K562 (cell line): ENCODE measurements at regions not wholly inside any gene's neighbourhood (a gene's known extent, or its start where the extent isn't known, plus 50 kb on each side); places are given as distances from the start of the nearest gene placed in this dataset.

Source experiments
- ATAC-seq: fragments of 200-7000 bp; cut with Tn5 transposase; 3 replicates; pipeline ENCODE4 v1.9.1; 2020; ENCODE audit warnings: moderate library complexity
- BruUV-seq: library from RNA; stranded (reverse); fragments of 400-500 nt; replicated peaks from 2 replicates; lab custom pipeline; 2021; lab: Mats Ljungman, UMichigan
- CTCF ChIA-PET: fragments of 300-600 bp; formaldehyde crosslinking; extraction: SDS; loops from one replicate; lab custom pipeline; 2021; ENCODE audit warnings: low intra/inter-chr PET ratio; lab: Yijun Ruan, JAX
- POLR2A ChIA-PET: fragments of 300-600, 350-650 bp; sonication (Branson Sonifier 250); formaldehyde crosslinking; extraction: SDS; loops from one replicate; lab custom pipeline; 2021; ENCODE audit warnings: antibody characterized with exemption, inconsistent platforms; lab: Yijun Ruan, JAX
- DNase-seq, 4 experiments: peaks; one replicate each; pipeline versions ENCODE4 v3.0.0 to v3.0.0-alpha.2; 2011 to 2018; ENCODE audit warnings: low spot score in 3 of 4, mixed read lengths in 3 of 4; ENCODE audit errors: extremely low read depth in 1 of 4
- FAIRE-seq: peaks from 2 replicates; lab custom pipeline; 2011; peaks lifted over from hg19 to GRCh38; lab: Jason Lieb, UNC
- H2AFZ ChIP-seq: 2 replicates; pipeline ENCODE4 v1.6.0; 2011; ENCODE audit warnings: low read depth, low read length, control low read depth, inconsistent platforms
- H3K27ac ChIP-seq: fragments of 200-600 bp; 3 replicates; pipeline ENCODE4 v1.8.0; 2011; ENCODE audit warnings: low read depth, mild to moderate bottlenecking, control low read depth, inconsistent platforms, low read length, moderate library complexity, mixed read lengths; ENCODE audit errors: extremely low read depth
- H3K27me3 ChIP-seq, 2 experiments: fragments of 300-600 bp in 1 of 2; 2 replicates in 1 of 2; 3 replicates in 1 of 2; pipeline versions ENCODE4 v1.6.0 to v1.8.0; 2011; ENCODE audit warnings: inconsistent platforms in 2 of 2, low read length in 2 of 2, mild to moderate bottlenecking in 1 of 2, mixed read lengths in 1 of 2, moderate library complexity in 1 of 2; ENCODE audit not compliant: control insufficient read depth in 2 of 2, insufficient read depth in 2 of 2
- H3K36me3 ChIP-seq: fragments of 300-600 bp; 3 replicates; pipeline ENCODE4 v1.8.0; 2011; ENCODE audit warnings: mild to moderate bottlenecking, low read length, inconsistent platforms; ENCODE audit not compliant: control insufficient read depth, insufficient read depth
- H3K4me1 ChIP-seq, 2 experiments: fragments of 200-600 bp in 1 of 2; replicated peaks in 1 of 2; 2 replicates in 1 of 2; 3 replicates in 1 of 2; pipeline versions ENCODE4 v1.5.1 to v1.8.0; 2011; ENCODE audit warnings: inconsistent platforms in 2 of 2, low read length in 2 of 2, mild to moderate bottlenecking in 1 of 2, mixed read lengths in 1 of 2, moderate library complexity in 1 of 2; ENCODE audit not compliant: control insufficient read depth in 2 of 2, insufficient read depth in 2 of 2
- H3K4me2 ChIP-seq: 2 replicates; pipeline ENCODE4 v1.6.1; 2011; ENCODE audit warnings: low read length, control low read depth, inconsistent platforms, mixed read lengths; ENCODE audit not compliant: insufficient read depth
- H3K4me3 ChIP-seq: fragments of 200-600 bp; sonication (generic), shearing (Covaris generic); 2 replicates; pipeline ENCODE4 v1.5.1; 2016; ENCODE audit warnings: control low read depth, inconsistent platforms
- H3K79me2 ChIP-seq: fragments of 200-600 bp; 3 replicates; pipeline ENCODE4 v1.8.0; 2011; ENCODE audit warnings: low read length, inconsistent platforms; ENCODE audit not compliant: control insufficient read depth, insufficient read depth
- H3K9ac ChIP-seq, 2 experiments: 2 replicates each; pipeline versions ENCODE4 v1.6.0 to v1.6.1; 2011; ENCODE audit warnings: low read depth in 2 of 2, low read length in 2 of 2, control low read depth in 1 of 2, inconsistent platforms in 1 of 2, mild to moderate bottlenecking in 1 of 2, mixed read lengths in 1 of 2; ENCODE audit not compliant: insufficient read depth in 1 of 2
- H3K9me1 ChIP-seq: one replicate; pipeline ENCODE4 v1.6.0; 2011; ENCODE audit warnings: inconsistent platforms, mild to moderate bottlenecking, low read length, moderate library complexity; ENCODE audit not compliant: control insufficient read depth, insufficient read depth
- H3K9me3 ChIP-seq: replicated peaks from 2 replicates; pipeline ENCODE4 v1.5.1; 2011; ENCODE audit warnings: low read depth, low read length, inconsistent platforms; ENCODE audit not compliant: control insufficient read depth, insufficient read depth
- H4K20me1 ChIP-seq: replicated peaks from 2 replicates; pipeline ENCODE4 v1.6.1; 2011; ENCODE audit warnings: low read length, inconsistent platforms, mixed read lengths; ENCODE audit not compliant: control insufficient read depth, insufficient read depth
- ATF7 ChIP-seq: fragments of 450-650 bp; IDR thresholded peaks from 2 replicates; pipeline ENCODE4 v1.7.1; 2014; ENCODE audit warnings: mild to moderate bottlenecking, moderate library complexity
- BRF1 ChIP-seq: IDR thresholded peaks from 3 replicates; pipeline ENCODE4 v1.6.1; 2011; ENCODE audit warnings: borderline replicate concordance, mild to moderate bottlenecking; ENCODE audit not compliant: insufficient read length; ENCODE audit errors: extremely low read depth
- CBFA2T3 ChIP-seq: fragments of 450-650 bp; IDR thresholded peaks from 2 replicates; pipeline ENCODE4 v1.6.1; 2017
- FOS ChIP-seq: IDR thresholded peaks from 3 replicates; pipeline ENCODE4 v1.6.1; 2011; ENCODE audit not compliant: insufficient read length; ENCODE audit errors: extremely low read depth
- GTF2E2 ChIP-seq: fragments of 200-800 bp; sonication (Bioruptor generic); IDR thresholded peaks from 2 replicates; pipeline ENCODE4 v1.6.1; 2016; ENCODE audit warnings: missing genetic modification characterization, missing compliant biosample characterization
- HNRNPUL1 ChIP-seq: fragments of 200-400 bp; formaldehyde crosslinking; IDR thresholded peaks from 2 replicates; pipeline ENCODE4 v1.6.1; 2017; ENCODE audit warnings: low read length
- MTF1 ChIP-seq: fragments of 250-450 bp; sonication (Bioruptor Pico); IDR thresholded peaks from 2 replicates; pipeline ENCODE4 v1.9.0; 2021; ENCODE audit warnings: moderate library complexity, mild to moderate bottlenecking, inconsistent platforms, borderline replicate concordance
- TEAD1 ChIP-seq, 2 experiments: fragments of 450-650 bp in 1 of 2; sonication (generic) in 1 of 2; formaldehyde crosslinking; IDR thresholded peaks; 2 replicates each; pipeline versions ENCODE4 v1.4.0 to v1.8.0; 2020 to 2022; ENCODE audit warnings: mild to moderate bottlenecking in 2 of 2, missing genetic modification reagents in 1 of 2
- TRIM28 ChIP-seq: fragments of 450-650 bp; IDR thresholded peaks from 2 replicates; pipeline ENCODE4 v1.6.1; 2017
- WHSC1 ChIP-seq: IDR thresholded peaks from one replicate; pipeline ENCODE4 v1.6.1; 2012; ENCODE audit warnings: low read length, control low read depth, inconsistent platforms
- ZNF134 ChIP-seq: fragments of 250-450 bp; sonication (Bioruptor Pico); conservative IDR thresholded peaks from 2 replicates; pipeline ENCODE4 v1.4.0; 2020
- ZNF507 ChIP-seq: conservative IDR thresholded peaks from 2 replicates; pipeline ENCODE4 v1.6.1; 2017; ENCODE audit warnings: missing genetic modification characterization, missing compliant biosample characterization
- ZNF583 ChIP-seq: fragments of 250-450 bp; sonication (Bioruptor Pico); IDR thresholded peaks from 2 replicates; pipeline ENCODE4 v1.4.0; 2020
- ZNF79 ChIP-seq: fragments of 250-450 bp; sonication (Bioruptor Pico); IDR thresholded peaks from 2 replicates; pipeline ENCODE4 v1.4.0; 2020; ENCODE audit warnings: low read depth, mild to moderate bottlenecking, moderate library complexity
- WGBS: fragments of 100-300 bp; shearing (Covaris generic); methylation state at CpG from one replicate; pipeline ENCODE4 v1.1.6; 2016; ENCODE audit warnings: low coverage, mixed read lengths; ENCODE audit not compliant: insufficient coverage; ENCODE audit errors: missing lambda C conversion rate; 5-methylcytosine and 5-hydroxymethylcytosine counted together
- in situ Hi-C: fragments of 300-500 bp; cut with MboI; formaldehyde crosslinking; loops from 4 replicates; pipeline ENCODE4 v1.15.0; 2018; ENCODE audit warnings: inconsistent platforms, mixed read lengths
- intact Hi-C: fragments of 100-400 bp; cut with micrococcal nuclease; formaldehyde crosslinking; loops from 2 replicates; pipeline ENCODE4 v1.14.2; 2022
- TF ChIP-seq, protein P1 (sequence below), 3 experiments: IDR thresholded peaks in 2 of 3; conservative IDR thresholded peaks in 1 of 3; 2 replicates each; pipeline ENCODE4 v1.5.1; 2011 to 2012; ENCODE audit warnings: low read length in 3 of 3, mild to moderate bottlenecking in 3 of 3, control low read depth in 2 of 3, improper control_type of control experiment in 1 of 3, inconsistent platforms in 1 of 3, low read depth in 1 of 3, mixed read lengths in 1 of 3, moderate library complexity in 1 of 3; ENCODE audit not compliant: insufficient read depth in 2 of 3
- TF ChIP-seq, protein P2 (sequence below), 2 experiments: fragments of 450-650 bp; IDR thresholded peaks; 2 replicates each; pipeline ENCODE4 v1.6.1; 2016

DNA sequence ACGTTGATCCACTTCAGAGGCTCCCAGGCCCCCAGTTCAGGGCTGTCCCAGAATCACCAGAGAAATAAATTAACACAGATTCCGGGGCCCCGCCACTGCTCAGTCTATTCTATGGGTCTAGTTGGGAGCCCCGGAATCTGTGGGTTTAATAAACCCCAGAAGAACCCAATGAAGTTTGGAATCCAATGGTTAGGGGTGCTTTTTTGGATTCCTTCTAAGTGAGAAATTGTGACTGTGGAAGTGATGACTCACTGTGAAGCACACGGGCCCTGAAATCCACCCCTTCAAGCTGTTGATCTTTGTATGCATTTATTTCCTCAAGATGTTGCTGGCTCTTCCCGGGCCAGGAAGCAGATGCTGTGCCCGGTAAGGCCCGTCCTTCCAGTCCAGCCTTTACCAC is 57.3 kb upstream of the SLC28A3 start:
- in situ Hi-C loops = loop anchor here (25.0 kb wide), 1 partner anchor 1389 kb away; no protein-coding TSS in a partner anchor
- Histone ChIP-seq H3K4me2 (no peak overlapping the region), H3K36me3 (no peaks in the 10 kb centered on the region), H3K9ac (no peak overlapping the region; a peak in 1 of 4 replicates), H4K20me1 (no peaks in the 10 kb centered on the region), H3K27me3 (no peaks in the 10 kb centered on the region), H3K27ac (no peak overlapping the region), H3K4me3 (no peak overlapping the region), H2AFZ (no peak overlapping the region), H3K4me1 (no peaks in the 10 kb centered on the region), H3K79me2 (no peaks in the 10 kb centered on the region), H3K9me1 (no peaks in the 10 kb centered on the region), H3K9me3 (no peaks in the 10 kb centered on the region)
- TF ChIP-seq CBFA2T3 (peak; percentile 80), FOS (peak; percentile 55), HNRNPUL1 (no peak), TEAD1 (CRISPR knock-in tag; IDR thresholded peaks at IDR 0.05) (no peak), TRIM28 (no peak), WHSC1 (no peak)
- DNase-seq (peak in 1 of 4 experiments; percentile 3), ATAC-seq (peak; percentile 29; the same call in 1 of the 3 replicates), FAIRE-seq (no peak)
- no TSS peak for BruUV-seq
- CTCF ChIA-PET = no interaction called here
- intact Hi-C loops = loop anchor here (1.0 to 10.0 kb wide), 3 partner anchors 745 to 1212 kb away; no protein-coding TSS in a partner anchor
- 8% methylated on average over 8 of the region's 8 CpGs for WGBS
- POLR2A ChIA-PET = no interaction called here

DNA sequence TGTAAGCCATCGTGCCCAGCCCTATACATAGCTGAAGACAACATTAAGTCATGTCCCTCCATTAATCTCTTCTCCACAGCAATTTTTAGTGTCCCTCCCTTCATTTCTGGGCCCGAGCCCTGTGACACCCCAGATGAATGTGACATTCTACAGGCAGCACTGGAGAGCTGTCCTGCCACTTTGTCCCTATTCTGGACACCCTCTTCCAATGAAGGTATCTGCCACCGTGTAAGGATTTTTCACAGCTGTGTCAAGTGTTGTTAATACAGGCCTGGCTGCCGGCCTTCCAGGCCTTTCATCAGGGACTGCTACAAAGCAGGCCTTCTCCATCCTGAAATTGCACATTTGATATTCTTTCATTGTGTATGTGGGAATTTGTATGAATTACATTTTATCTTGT is 62.0 kb upstream of the SLC28A3 start:
- no peaks in the 10 kb centered on the region for H3K4me1 ChIP-seq
- POLR2A ChIA-PET = no interaction called here
- intact Hi-C loops (loop anchor here (5.0 to 10.0 kb wide), 2 partner anchors 382 to 550 kb away; no protein-coding TSS in a partner anchor), in situ Hi-C loops (loop anchor here (25.0 kb wide), 1 partner anchor 560 kb away; no protein-coding TSS in a partner anchor)
- no peak overlapping the region for H3K27ac ChIP-seq
- FAIRE-seq = no peak
- H3K9me3 ChIP-seq = no peaks in the 10 kb centered on the region
- CTCF ChIA-PET = interaction anchor here (1.3 kb wide), 1 partner anchor 1208 kb away, joined by 3 read pairs; no protein-coding TSS in a partner anchor
- H3K36me3 ChIP-seq = no peaks in the 10 kb centered on the region
- H3K79me2 ChIP-seq = no peaks in the 10 kb centered on the region
- no peak overlapping the region for H3K9ac ChIP-seq
- H3K27me3 ChIP-seq = no peaks in the 10 kb centered on the region
- ATAC-seq = no peak
- no peaks in the 10 kb centered on the region for H3K9me1 ChIP-seq
- no peaks in the 10 kb centered on the region for H4K20me1 ChIP-seq
- no peak overlapping the region for H3K4me3 ChIP-seq
- DNase-seq = no peak
- WGBS = 0% methylated on average over 4 of the region's 4 CpGs
- no TSS peak for BruUV-seq
- no peak overlapping the region for H3K4me2 ChIP-seq
- H2AFZ ChIP-seq = no peak overlapping the region
- no peak for TF ChIP-seq ZNF507 (tag)
- TF ChIP-seq MTF1 (CRISPR knock-in tag) = no peak
- no peak for TF ChIP-seq ZNF79 (CRISPR knock-in tag)
- TF ChIP-seq, protein P1, sequence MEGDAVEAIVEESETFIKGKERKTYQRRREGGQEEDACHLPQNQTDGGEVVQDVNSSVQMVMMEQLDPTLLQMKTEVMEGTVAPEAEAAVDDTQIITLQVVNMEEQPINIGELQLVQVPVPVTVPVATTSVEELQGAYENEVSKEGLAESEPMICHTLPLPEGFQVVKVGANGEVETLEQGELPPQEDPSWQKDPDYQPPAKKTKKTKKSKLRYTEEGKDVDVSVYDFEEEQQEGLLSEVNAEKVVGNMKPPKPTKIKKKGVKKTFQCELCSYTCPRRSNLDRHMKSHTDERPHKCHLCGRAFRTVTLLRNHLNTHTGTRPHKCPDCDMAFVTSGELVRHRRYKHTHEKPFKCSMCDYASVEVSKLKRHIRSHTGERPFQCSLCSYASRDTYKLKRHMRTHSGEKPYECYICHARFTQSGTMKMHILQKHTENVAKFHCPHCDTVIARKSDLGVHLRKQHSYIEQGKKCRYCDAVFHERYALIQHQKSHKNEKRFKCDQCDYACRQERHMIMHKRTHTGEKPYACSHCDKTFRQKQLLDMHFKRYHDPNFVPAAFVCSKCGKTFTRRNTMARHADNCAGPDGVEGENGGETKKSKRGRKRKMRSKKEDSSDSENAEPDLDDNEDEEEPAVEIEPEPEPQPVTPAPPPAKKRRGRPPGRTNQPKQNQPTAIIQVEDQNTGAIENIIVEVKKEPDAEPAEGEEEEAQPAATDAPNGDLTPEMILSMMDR (IDR thresholded peaks at IDR 0.05 in 2 of 3, conservative IDR thresholded peaks at IDR 0.05 in 1 of 3; ENCODE audit: insufficient read depth in 2 of 3, low read depth in 1 of 3, low read length in 3 of 3) = no peak
- no peak for TF ChIP-seq ATF7
- TF ChIP-seq GTF2E2 = no peak
- TF ChIP-seq ZNF134 (CRISPR knock-in tag) = no peak
- TF ChIP-seq ZNF583 (CRISPR knock-in tag) = no peak
- TF ChIP-seq BRF1 = no peak
- TF ChIP-seq, protein P2, sequence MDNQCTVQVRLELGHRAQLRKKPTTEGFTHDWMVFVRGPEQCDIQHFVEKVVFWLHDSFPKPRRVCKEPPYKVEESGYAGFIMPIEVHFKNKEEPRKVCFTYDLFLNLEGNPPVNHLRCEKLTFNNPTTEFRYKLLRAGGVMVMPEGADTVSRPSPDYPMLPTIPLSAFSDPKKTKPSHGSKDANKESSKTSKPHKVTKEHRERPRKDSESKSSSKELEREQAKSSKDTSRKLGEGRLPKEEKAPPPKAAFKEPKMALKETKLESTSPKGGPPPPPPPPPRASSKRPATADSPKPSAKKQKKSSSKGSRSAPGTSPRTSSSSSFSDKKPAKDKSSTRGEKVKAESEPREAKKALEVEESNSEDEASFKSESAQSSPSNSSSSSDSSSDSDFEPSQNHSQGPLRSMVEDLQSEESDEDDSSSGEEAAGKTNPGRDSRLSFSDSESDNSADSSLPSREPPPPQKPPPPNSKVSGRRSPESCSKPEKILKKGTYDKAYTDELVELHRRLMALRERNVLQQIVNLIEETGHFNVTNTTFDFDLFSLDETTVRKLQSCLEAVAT (IDR thresholded peaks at IDR 0.05) = no peak
